ENCODE measurements at regions not wholly inside any gene's neighbourhood (a gene's known extent, or its start where the extent isn't known, plus 50 kb on each side); places are given as distances from the start of the nearest gene placed in this dataset.

DNA sequence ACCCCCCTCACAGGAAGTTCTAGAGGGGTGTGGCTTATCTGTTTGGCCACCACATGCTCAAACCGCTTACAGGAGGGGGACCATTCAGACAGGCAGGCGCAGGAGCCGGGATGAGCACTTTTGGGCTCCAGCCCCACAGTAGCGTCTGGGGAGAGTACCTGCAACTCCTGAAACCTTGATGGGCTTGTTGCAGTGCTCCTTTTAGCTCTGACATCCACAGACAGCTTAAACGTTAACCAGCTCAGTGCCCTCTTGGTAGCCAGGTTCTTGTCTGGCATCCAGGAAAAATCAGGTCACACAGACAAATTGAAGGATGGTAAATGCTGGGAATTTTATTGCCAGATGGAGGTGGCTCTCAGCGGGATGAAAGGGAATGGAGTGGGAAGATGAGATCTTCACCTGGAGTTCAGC, 326.3 kb downstream of the ETS1 start:
- Histone ChIP-seq H3K9me3 (ENCODE audit: control insufficient read depth in 2 of 2, insufficient read depth in 1 of 2, low read depth in 1 of 2, low read length in 1 of 2) (no peaks in the 10 kb centered on the region), H3K36me3 (ENCODE audit: control insufficient read depth in 2 of 2, insufficient read depth in 2 of 2, low read length in 1 of 2) (no peaks in the 10 kb centered on the region), H3K4me3 (ENCODE audit: low read depth in 1 of 2, low read length in 2 of 2) (no peak overlapping the region), H3K27me3 (ENCODE audit: control insufficient read depth in 1 of 2, insufficient read depth in 2 of 2, low read length in 2 of 2) (no peaks in the 10 kb centered on the region), H3K4me1 (ENCODE audit: control insufficient read depth in 2 of 2, insufficient read depth in 2 of 2, low read length in 1 of 2) (no peaks in the 10 kb centered on the region), H3K27ac (ENCODE audit: low read depth in 2 of 2, low read length in 1 of 2) (no peak overlapping the region)
- WGBS, 2 donors = 61 to 64% methylated on average over 6 of the region's 6 CpGs

DNA sequence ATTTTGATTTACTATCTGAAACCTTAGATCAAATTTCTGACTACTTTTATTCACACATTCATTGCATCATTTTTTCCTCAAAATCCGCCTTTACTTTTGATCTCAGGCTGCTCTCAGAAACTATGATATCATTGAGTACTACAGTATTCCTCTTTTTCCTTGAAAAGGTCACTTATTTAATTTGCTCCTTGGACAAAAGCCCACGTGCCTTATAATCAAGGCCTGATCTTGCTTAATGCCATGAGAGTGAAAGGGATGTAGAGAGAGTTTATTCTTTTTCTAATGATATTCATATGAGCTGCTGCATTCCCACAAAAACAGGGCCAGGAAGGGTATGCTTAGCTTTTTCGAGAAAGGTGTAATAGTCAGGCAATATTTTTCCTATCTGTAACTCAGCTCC, 327.0 kb downstream of the ETS1 start:
- Histone ChIP-seq H3K4me1 (ENCODE audit: control insufficient read depth in 2 of 2, insufficient read depth in 2 of 2, low read length in 1 of 2) (no peaks in the 10 kb centered on the region), H3K27ac (ENCODE audit: low read depth in 2 of 2, low read length in 1 of 2) (no peak overlapping the region), H3K36me3 (ENCODE audit: control insufficient read depth in 2 of 2, insufficient read depth in 2 of 2, low read length in 1 of 2) (no peaks in the 10 kb centered on the region), H3K27me3 (ENCODE audit: control insufficient read depth in 1 of 2, insufficient read depth in 2 of 2, low read length in 2 of 2) (no peaks in the 10 kb centered on the region), H3K4me3 (ENCODE audit: low read depth in 1 of 2, low read length in 2 of 2) (no peak overlapping the region), H3K9me3 (ENCODE audit: control insufficient read depth in 2 of 2, insufficient read depth in 1 of 2, low read depth in 1 of 2, low read length in 1 of 2) (no peaks in the 10 kb centered on the region)
- WGBS, 2 donors = 76 to 77% methylated on average over 3 of the region's 3 CpGs

DNA sequence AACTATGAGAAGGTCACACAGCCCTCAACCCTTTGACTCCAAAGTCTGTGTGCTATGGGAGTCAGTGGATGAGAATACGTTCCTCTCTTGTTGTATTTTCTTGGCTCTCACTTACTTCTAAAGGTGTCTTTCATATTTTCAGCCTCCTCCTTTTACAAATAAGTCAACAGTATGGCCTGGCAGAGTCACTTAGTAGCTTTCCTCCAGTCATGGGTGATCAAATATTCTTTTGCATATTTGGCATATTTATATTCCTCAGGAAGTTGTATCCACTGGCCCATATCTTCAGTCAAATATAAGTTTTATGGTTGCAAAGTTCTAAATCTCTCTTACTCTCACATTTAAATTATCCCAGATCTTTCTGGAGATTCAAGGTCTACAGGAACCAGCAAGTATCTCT, 327.5 kb downstream of the ETS1 start:
- Histone ChIP-seq H3K27ac (ENCODE audit: low read depth in 2 of 2, low read length in 1 of 2) (no peak overlapping the region), H3K36me3 (ENCODE audit: control insufficient read depth in 2 of 2, insufficient read depth in 2 of 2, low read length in 1 of 2) (no peaks in the 10 kb centered on the region), H3K4me1 (ENCODE audit: control insufficient read depth in 2 of 2, insufficient read depth in 2 of 2, low read length in 1 of 2) (no peaks in the 10 kb centered on the region), H3K9me3 (ENCODE audit: control insufficient read depth in 2 of 2, insufficient read depth in 1 of 2, low read depth in 1 of 2, low read length in 1 of 2) (no peaks in the 10 kb centered on the region), H3K27me3 (ENCODE audit: control insufficient read depth in 1 of 2, insufficient read depth in 2 of 2, low read length in 2 of 2) (no peaks in the 10 kb centered on the region), H3K4me3 (ENCODE audit: low read depth in 1 of 2, low read length in 2 of 2) (no peak overlapping the region)
- 67 to 80% methylated on average over 1 of the region's 1 CpG for WGBS, 2 donors

DNA sequence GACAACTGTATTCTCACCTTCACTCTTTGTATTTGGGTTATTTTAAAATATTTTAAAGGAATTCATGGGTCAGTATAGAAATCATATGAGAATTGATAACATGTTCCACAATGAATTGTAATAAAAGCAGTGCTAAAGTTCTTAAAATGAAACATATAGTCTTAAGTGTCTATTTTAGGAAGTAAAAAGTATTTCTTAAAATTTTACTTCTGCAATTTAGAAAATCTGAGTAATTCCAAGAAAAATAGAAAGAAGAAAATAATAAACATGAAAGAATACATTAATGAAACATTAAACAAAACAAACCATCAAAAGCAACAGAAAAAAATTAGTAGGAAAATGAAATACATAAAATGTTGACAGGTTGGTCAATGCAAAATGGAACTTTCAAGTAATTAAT, 332.4 kb downstream of the ETS1 start:
- Histone ChIP-seq H3K4me1 (ENCODE audit: control insufficient read depth in 2 of 2, insufficient read depth in 2 of 2, low read length in 1 of 2) (no peaks in the 10 kb centered on the region), H3K27ac (ENCODE audit: low read depth in 2 of 2, low read length in 1 of 2) (no peak overlapping the region), H3K27me3 (ENCODE audit: control insufficient read depth in 1 of 2, insufficient read depth in 2 of 2, low read length in 2 of 2) (no peaks in the 10 kb centered on the region), H3K36me3 (ENCODE audit: control insufficient read depth in 2 of 2, insufficient read depth in 2 of 2, low read length in 1 of 2) (no peaks in the 10 kb centered on the region), H3K4me3 (ENCODE audit: low read depth in 1 of 2, low read length in 2 of 2) (no peak overlapping the region), H3K9me3 (ENCODE audit: control insufficient read depth in 2 of 2, insufficient read depth in 1 of 2, low read depth in 1 of 2, low read length in 1 of 2) (no peaks in the 10 kb centered on the region)

DNA sequence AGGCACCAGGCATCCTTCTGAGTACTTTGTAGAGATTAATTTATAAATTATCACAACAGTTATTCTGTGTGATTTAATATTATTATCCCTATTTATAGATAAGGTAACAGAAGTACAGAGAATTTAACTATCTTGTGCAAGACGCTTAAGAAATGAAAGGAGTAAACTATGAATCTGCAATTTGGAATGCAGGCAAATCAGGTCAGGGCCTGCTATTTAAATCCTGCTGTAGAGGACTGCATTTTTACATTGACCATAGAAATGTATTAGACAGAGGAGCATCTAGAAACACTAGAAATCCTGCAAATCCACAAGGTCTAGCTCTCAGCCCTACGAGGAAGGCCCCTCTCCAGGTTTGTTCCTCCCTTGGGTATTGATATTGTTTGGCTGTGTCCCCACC, 336.2 kb downstream of the ETS1 start:
- 54 to 70% methylated on average over 2 of the region's 2 CpGs for WGBS, 2 donors
- Histone ChIP-seq H3K27me3 (ENCODE audit: control insufficient read depth in 1 of 2, insufficient read depth in 2 of 2, low read length in 2 of 2) (no peaks in the 10 kb centered on the region), H3K4me3 (ENCODE audit: low read depth in 1 of 2, low read length in 2 of 2) (no peak overlapping the region), H3K36me3 (ENCODE audit: control insufficient read depth in 2 of 2, insufficient read depth in 2 of 2, low read length in 1 of 2) (no peaks in the 10 kb centered on the region), H3K9me3 (ENCODE audit: control insufficient read depth in 2 of 2, insufficient read depth in 1 of 2, low read depth in 1 of 2, low read length in 1 of 2) (no peaks in the 10 kb centered on the region), H3K4me1 (ENCODE audit: control insufficient read depth in 2 of 2, insufficient read depth in 2 of 2, low read length in 1 of 2) (no peaks in the 10 kb centered on the region), H3K27ac (ENCODE audit: low read depth in 2 of 2, low read length in 1 of 2) (no peak overlapping the region)

DNA sequence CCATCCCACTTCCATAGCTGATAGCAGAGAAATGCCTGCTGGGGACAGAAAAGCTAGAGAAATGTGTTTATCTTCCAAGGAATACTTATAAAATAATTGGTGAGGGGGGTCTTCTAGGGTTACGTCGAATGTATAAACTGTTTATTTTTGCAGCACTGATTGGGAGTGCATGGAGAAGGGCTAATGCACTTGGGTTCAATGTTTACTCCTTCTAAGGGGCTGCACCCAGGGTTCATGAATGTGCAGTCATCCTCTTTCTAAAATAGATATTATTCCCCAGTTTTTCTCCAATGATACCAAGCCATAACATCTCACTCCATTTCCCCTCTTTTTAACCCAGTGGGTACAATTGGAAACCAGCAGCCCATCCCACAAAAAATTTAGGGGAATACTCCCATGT, 336.9 kb downstream of the ETS1 start:
- Histone ChIP-seq H3K27ac (ENCODE audit: low read depth in 2 of 2, low read length in 1 of 2) (no peak overlapping the region), H3K27me3 (ENCODE audit: control insufficient read depth in 1 of 2, insufficient read depth in 2 of 2, low read length in 2 of 2) (no peaks in the 10 kb centered on the region)
- 75 to 82% methylated on average over 2 of the region's 2 CpGs for WGBS, 2 donors

DNA sequence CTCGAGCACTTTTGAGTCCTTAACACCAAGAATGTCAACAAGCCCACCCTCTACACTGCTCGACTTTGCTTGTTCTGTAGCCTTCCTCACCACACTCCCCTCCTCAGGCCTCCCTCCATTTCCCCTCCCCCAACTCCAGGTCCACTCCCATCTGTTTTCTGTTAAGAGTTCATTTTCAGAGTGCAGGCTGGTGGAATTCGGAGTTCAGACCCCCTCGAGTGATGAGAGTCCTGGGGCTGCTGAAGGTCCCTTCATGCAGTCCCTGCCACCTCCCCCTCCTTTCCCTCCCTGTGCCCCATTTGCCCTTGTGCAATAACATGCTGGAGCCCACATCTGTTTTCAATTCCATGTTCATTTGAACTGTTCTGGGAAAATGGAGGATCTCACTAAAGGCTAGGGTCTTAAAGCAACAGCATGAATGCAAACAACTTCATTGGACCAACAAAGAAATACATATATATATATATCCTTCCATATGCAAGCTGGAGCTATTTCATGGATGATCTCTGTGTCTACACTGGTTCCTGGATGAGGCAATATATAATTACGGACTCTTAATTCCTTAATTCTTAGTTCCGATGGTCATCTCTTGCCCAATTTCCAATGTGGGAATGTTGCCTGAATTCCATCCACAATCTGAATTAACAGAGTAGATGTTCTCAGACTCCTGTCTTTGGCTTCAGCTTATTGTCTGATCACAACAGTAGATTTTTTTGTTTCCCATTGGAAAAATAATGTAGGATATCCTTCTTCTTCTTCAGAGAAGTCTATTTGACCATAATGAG, 340.4 kb downstream of the ETS1 start:
- H3K27me3 ChIP-seq (ENCODE audit: control insufficient read depth in 1 of 2, insufficient read depth in 2 of 2, low read length in 2 of 2) = no peaks in the 10 kb centered on the region
- H3K4me3 ChIP-seq (ENCODE audit: low read depth in 1 of 2, low read length in 2 of 2) = no peak overlapping the region
- H3K36me3 ChIP-seq (ENCODE audit: control insufficient read depth in 2 of 2, insufficient read depth in 2 of 2, low read length in 1 of 2) = no peaks in the 10 kb centered on the region
- no peaks in the 10 kb centered on the region for H3K4me1 ChIP-seq (ENCODE audit: control insufficient read depth in 2 of 2, insufficient read depth in 2 of 2, low read length in 1 of 2)
- no peak overlapping the region for H3K27ac ChIP-seq (ENCODE audit: low read depth in 2 of 2, low read length in 1 of 2)
- H3K9me3 ChIP-seq (ENCODE audit: control insufficient read depth in 2 of 2, insufficient read depth in 1 of 2, low read depth in 1 of 2, low read length in 1 of 2) = no peaks in the 10 kb centered on the region
- 55 to 68% methylated on average over 6 of the region's 6 CpGs for WGBS, 2 donors

More for the DNA sequence above, 336.9 kb downstream of the ETS1 start:
- Histone ChIP-seq H3K4me3 (ENCODE audit: low read depth in 1 of 2, low read length in 2 of 2) (no peak overlapping the region), H3K9me3 (ENCODE audit: control insufficient read depth in 2 of 2, insufficient read depth in 1 of 2, low read depth in 1 of 2, low read length in 1 of 2) (no peaks in the 10 kb centered on the region), H3K36me3 (ENCODE audit: control insufficient read depth in 2 of 2, insufficient read depth in 2 of 2, low read length in 1 of 2) (no peaks in the 10 kb centered on the region), H3K4me1 (ENCODE audit: control insufficient read depth in 2 of 2, insufficient read depth in 2 of 2, low read length in 1 of 2) (no peaks in the 10 kb centered on the region)

DNA sequence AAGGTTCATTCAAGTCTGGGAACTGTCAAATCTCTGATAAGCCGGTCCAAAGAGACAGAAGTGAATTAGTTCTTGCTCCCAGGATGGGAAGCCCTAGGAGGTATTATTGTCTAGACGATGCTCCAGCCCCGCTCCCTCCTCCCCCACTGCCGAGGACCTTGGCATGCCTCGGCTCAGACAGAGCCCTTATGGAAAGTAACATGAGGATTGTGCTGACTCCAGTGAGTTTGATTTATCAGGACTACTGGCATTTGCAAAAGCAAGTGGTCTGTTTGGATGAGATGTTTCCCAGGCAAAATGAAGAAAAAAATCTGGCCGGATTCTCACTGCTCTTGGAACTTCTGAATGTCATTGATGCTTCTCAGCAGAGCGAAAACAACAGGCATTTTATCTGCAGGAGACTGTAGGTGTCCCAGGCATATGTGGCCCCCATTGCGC, 341.0 kb downstream of the ETS1 start:
- Histone ChIP-seq H3K4me1 (ENCODE audit: control insufficient read depth in 2 of 2, insufficient read depth in 2 of 2, low read length in 1 of 2) (no peaks in the 10 kb centered on the region), H3K27ac (ENCODE audit: low read depth in 2 of 2, low read length in 1 of 2) (no peak overlapping the region), H3K4me3 (ENCODE audit: low read depth in 1 of 2, low read length in 2 of 2) (no peak overlapping the region), H3K9me3 (ENCODE audit: control insufficient read depth in 2 of 2, insufficient read depth in 1 of 2, low read depth in 1 of 2, low read length in 1 of 2) (no peaks in the 10 kb centered on the region), H3K36me3 (ENCODE audit: control insufficient read depth in 2 of 2, insufficient read depth in 2 of 2, low read length in 1 of 2) (no peaks in the 10 kb centered on the region), H3K27me3 (ENCODE audit: control insufficient read depth in 1 of 2, insufficient read depth in 2 of 2, low read length in 2 of 2) (no peaks in the 10 kb centered on the region)
- WGBS, 2 donors = 55 to 63% methylated on average over 8 of the region's 8 CpGs

DNA sequence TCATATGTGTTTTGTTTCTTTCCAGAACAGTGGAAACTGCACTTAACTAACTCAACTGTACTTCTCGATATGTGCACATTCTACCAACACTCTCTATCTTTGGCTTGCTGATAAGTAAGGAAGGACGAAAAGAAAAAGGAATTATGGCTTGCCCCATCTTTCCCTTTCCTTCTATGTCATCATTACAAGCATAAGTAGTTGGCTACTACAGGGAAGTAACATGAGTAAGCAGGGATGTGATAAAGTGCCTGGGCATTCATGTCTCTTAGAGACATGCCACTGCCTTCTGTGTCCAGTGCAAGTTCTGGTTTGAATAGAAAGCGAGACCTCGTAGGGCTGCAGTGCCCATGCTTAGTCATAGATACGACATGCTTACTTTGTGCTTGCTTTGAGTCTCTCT, 342.5 kb downstream of the ETS1 start:
- Histone ChIP-seq H3K27me3 (ENCODE audit: control insufficient read depth in 1 of 2, insufficient read depth in 2 of 2, low read length in 2 of 2) (no peaks in the 10 kb centered on the region), H3K36me3 (ENCODE audit: control insufficient read depth in 2 of 2, insufficient read depth in 2 of 2, low read length in 1 of 2) (no peaks in the 10 kb centered on the region), H3K4me1 (ENCODE audit: control insufficient read depth in 2 of 2, insufficient read depth in 2 of 2, low read length in 1 of 2) (no peaks in the 10 kb centered on the region), H3K9me3 (ENCODE audit: control insufficient read depth in 2 of 2, insufficient read depth in 1 of 2, low read depth in 1 of 2, low read length in 1 of 2) (no peaks in the 10 kb centered on the region), H3K4me3 (ENCODE audit: low read depth in 1 of 2, low read length in 2 of 2) (no peak overlapping the region), H3K27ac (ENCODE audit: low read depth in 2 of 2, low read length in 1 of 2) (no peak overlapping the region)
- WGBS, 2 donors = 92 to 94% methylated on average over 5 of the region's 5 CpGs

GRCh38 chr11:128242451-128242850, 344.9 kb downstream of the ETS1 start:
- Histone ChIP-seq H3K9me3 (ENCODE audit: control insufficient read depth in 2 of 2, insufficient read depth in 1 of 2, low read depth in 1 of 2, low read length in 1 of 2) (no peaks in the 10 kb centered on the region), H3K27ac (ENCODE audit: low read depth in 2 of 2, low read length in 1 of 2) (no peak overlapping the region), H3K36me3 (ENCODE audit: control insufficient read depth in 2 of 2, insufficient read depth in 2 of 2, low read length in 1 of 2) (no peaks in the 10 kb centered on the region), H3K4me1 (ENCODE audit: control insufficient read depth in 2 of 2, insufficient read depth in 2 of 2, low read length in 1 of 2) (no peaks in the 10 kb centered on the region), H3K4me3 (ENCODE audit: low read depth in 1 of 2, low read length in 2 of 2) (no peak overlapping the region), H3K27me3 (ENCODE audit: control insufficient read depth in 1 of 2, insufficient read depth in 2 of 2, low read length in 2 of 2) (no peaks in the 10 kb centered on the region)
- 91% methylated on average over 1 of the region's 1 CpG for WGBS, 2 donors

All from esophagus (tissue), 2 donors.